OCI-LY7 (cell line): ENCODE measurements at regions not wholly inside any gene's neighbourhood (a gene's known extent, or its start where the extent isn't known, plus 50 kb on each side); places are given as distances from the start of the nearest gene placed in this dataset.

Experiments
- BruUV-seq: library from RNA; stranded (reverse); fragments of 400-500 nt; replicated peaks from 2 replicates; lab custom pipeline; 2021; lab: Mats Ljungman, UMichigan
- CTCF ChIA-PET: fragments of 300-600 bp; sonication (Branson Sonifier 250); formaldehyde crosslinking; loops from one replicate; lab custom pipeline; 2022; ENCODE audit warnings: antibody characterized with exemption; ENCODE audit not compliant: unreplicated experiment; lab: Charles Lee
- POLR2A ChIA-PET: fragments of 300-600 bp; sonication (Branson Sonifier 250); formaldehyde crosslinking; loops from one replicate; lab custom pipeline; 2022; ENCODE audit warnings: antibody characterized with exemption; lab: Charles Lee
- DNase-seq: peaks from one replicate; pipeline ENCODE4 v3.0.0-alpha.2; 2015; ENCODE audit warnings: low spot score
- H2AFZ ChIP-seq: fragments of 200-600 bp; sonication (generic), shearing (Covaris generic); 2 replicates; pipeline ENCODE4 v1.6.1; 2014; ENCODE audit warnings: mild to moderate bottlenecking, antibody characterized with exemption, low read length, moderate library complexity
- H3K27ac ChIP-seq: fragments of 200-600 bp; sonication (generic); 2 replicates; pipeline ENCODE4 v1.5.1; 2014; ENCODE audit warnings: mixed run types, low read depth, mild to moderate bottlenecking, moderate library complexity, low read length, inconsistent platforms; ENCODE audit not compliant: poor library complexity, severe bottlenecking
- H3K36me3 ChIP-seq: fragments of 200-600 bp; sonication (generic); 2 replicates; pipeline ENCODE4 v1.6.1; 2014; ENCODE audit warnings: mild to moderate bottlenecking, antibody characterized with exemption, low read length, moderate library complexity, mixed read lengths; ENCODE audit not compliant: insufficient read depth
- H3K4me1 ChIP-seq: fragments of 200-600 bp; sonication (generic); 2 replicates; pipeline ENCODE4 v1.5.1; 2014; ENCODE audit warnings: mild to moderate bottlenecking, low read length; ENCODE audit not compliant: insufficient read depth, poor library complexity, severe bottlenecking
- H3K4me2 ChIP-seq: fragments of 200-600 bp; sonication (generic); 2 replicates; pipeline ENCODE4 v1.6.1; 2014; ENCODE audit warnings: mild to moderate bottlenecking, low read length
- H3K4me3 ChIP-seq: fragments of 200-600 bp; sonication (generic); 2 replicates; pipeline ENCODE4 v1.5.1; 2014; ENCODE audit warnings: mild to moderate bottlenecking, low read depth, low read length; ENCODE audit not compliant: poor library complexity, severe bottlenecking
- H3K79me2 ChIP-seq: fragments of 200-600 bp; sonication (generic); 2 replicates; pipeline ENCODE4 v1.6.1; 2016; ENCODE audit warnings: low read depth, mild to moderate bottlenecking, low read length, moderate library complexity, mixed read lengths; ENCODE audit not compliant: insufficient read depth
- H3K9me2 ChIP-seq: fragments of 200-600 bp; sonication (generic); 2 replicates; pipeline ENCODE4 v1.6.1; 2016; ENCODE audit warnings: mild to moderate bottlenecking, low read length, mixed read lengths; ENCODE audit not compliant: insufficient read depth
- H3K9me3 ChIP-seq: fragments of 200-600 bp; sonication (generic); 2 replicates; pipeline ENCODE4 v1.6.1; 2014; ENCODE audit warnings: mild to moderate bottlenecking, mixed run types, low read length, mixed read lengths
- H4K20me1 ChIP-seq: fragments of 200-600 bp; sonication (generic); 2 replicates; pipeline ENCODE4 v1.6.1; 2014; ENCODE audit warnings: mild to moderate bottlenecking, antibody characterized with exemption, low read length, moderate library complexity, mixed read lengths; ENCODE audit not compliant: insufficient read depth
- EZH2phosphoT487 ChIP-seq: fragments of 200-600 bp; sonication (generic); IDR thresholded peaks from 2 replicates; pipeline ENCODE4 v1.6.1; 2018; ENCODE audit warnings: low read depth, borderline replicate concordance, mild to moderate bottlenecking, mixed run types, antibody characterized with exemption, low read length, moderate library complexity, mixed read lengths
- intact Hi-C: fragments of 100-400 bp; cut with micrococcal nuclease; formaldehyde crosslinking; loops from one replicate; pipeline ENCODE4 v1.10.0; 2022; ENCODE audit not compliant: unreplicated experiment
- TF ChIP-seq, protein P1 (sequence below): fragments of 200-600 bp; sonication (generic); conservative IDR thresholded peaks from 2 replicates; pipeline ENCODE4 v1.5.1; 2014; ENCODE audit warnings: mild to moderate bottlenecking, antibody characterized with exemption, low read length, moderate library complexity, mixed read lengths

DNA sequence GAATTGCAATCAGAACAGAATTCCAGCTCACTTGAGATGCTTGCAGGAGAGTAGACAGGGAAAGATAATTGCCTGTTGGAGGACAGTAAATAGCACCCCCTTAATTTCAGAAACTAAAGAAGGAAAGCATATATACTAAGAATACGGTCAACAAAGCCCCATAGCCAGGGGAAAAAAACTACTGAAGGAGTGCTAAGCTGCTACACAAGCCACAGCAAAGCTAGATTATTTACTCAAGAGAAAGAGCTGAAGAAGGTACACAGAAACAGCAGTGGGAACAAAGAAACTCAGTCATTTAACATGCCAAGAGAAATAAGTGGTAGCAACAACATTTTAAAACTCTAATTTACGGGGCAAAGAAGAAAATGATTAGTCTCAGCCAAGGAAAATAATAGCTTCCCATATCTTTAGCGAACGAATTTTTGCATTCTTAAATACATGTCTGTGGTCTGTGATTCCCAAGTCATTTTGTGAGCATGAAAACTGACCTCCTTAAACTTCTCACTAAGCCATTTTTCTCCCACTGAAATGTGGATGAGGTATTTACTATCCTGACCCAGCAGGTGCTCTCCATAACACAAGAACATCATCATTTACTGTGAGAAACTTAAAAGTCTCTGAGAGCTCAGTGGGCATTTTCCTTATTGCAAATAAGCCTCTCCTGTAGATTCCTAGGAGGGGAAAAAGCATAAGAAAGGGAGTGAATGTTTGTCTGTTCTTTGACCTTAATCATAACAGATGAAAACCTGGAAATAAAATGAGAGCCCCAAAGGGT is 196.0 kb downstream of the PAX3 start:
- BruUV-seq, result no TSS peak
- H3K4me1 ChIP-seq, result no peaks in the 10 kb centered on the region
- no peak for TF ChIP-seq EZH2phosphoT487
- TF ChIP-seq, protein P1, sequence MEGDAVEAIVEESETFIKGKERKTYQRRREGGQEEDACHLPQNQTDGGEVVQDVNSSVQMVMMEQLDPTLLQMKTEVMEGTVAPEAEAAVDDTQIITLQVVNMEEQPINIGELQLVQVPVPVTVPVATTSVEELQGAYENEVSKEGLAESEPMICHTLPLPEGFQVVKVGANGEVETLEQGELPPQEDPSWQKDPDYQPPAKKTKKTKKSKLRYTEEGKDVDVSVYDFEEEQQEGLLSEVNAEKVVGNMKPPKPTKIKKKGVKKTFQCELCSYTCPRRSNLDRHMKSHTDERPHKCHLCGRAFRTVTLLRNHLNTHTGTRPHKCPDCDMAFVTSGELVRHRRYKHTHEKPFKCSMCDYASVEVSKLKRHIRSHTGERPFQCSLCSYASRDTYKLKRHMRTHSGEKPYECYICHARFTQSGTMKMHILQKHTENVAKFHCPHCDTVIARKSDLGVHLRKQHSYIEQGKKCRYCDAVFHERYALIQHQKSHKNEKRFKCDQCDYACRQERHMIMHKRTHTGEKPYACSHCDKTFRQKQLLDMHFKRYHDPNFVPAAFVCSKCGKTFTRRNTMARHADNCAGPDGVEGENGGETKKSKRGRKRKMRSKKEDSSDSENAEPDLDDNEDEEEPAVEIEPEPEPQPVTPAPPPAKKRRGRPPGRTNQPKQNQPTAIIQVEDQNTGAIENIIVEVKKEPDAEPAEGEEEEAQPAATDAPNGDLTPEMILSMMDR, result no peak
- H3K9me2 ChIP-seq, result no peaks in the 10 kb centered on the region
- POLR2A ChIA-PET, result interaction anchor here (0.6 to 1.0 kb wide), 4 partner anchors 11 to 1204 kb away, joined by 3 to 5 read pairs (median 4); no protein-coding TSS in a partner anchor
- H3K4me2 ChIP-seq, result no peak overlapping the region
- H3K79me2 ChIP-seq, result no peaks in the 10 kb centered on the region
- no peaks in the 10 kb centered on the region for H4K20me1 ChIP-seq
- DNase-seq, result no peak
- no peak overlapping the region for H3K4me3 ChIP-seq
- no peaks in the 10 kb centered on the region for H3K9me3 ChIP-seq
- intact Hi-C loops, result no loop called here
- CTCF ChIA-PET, result no interaction called here
- H3K36me3 ChIP-seq, result no peaks in the 10 kb centered on the region
- no peak overlapping the region for H3K27ac ChIP-seq
- no peak overlapping the region for H2AFZ ChIP-seq

DNA sequence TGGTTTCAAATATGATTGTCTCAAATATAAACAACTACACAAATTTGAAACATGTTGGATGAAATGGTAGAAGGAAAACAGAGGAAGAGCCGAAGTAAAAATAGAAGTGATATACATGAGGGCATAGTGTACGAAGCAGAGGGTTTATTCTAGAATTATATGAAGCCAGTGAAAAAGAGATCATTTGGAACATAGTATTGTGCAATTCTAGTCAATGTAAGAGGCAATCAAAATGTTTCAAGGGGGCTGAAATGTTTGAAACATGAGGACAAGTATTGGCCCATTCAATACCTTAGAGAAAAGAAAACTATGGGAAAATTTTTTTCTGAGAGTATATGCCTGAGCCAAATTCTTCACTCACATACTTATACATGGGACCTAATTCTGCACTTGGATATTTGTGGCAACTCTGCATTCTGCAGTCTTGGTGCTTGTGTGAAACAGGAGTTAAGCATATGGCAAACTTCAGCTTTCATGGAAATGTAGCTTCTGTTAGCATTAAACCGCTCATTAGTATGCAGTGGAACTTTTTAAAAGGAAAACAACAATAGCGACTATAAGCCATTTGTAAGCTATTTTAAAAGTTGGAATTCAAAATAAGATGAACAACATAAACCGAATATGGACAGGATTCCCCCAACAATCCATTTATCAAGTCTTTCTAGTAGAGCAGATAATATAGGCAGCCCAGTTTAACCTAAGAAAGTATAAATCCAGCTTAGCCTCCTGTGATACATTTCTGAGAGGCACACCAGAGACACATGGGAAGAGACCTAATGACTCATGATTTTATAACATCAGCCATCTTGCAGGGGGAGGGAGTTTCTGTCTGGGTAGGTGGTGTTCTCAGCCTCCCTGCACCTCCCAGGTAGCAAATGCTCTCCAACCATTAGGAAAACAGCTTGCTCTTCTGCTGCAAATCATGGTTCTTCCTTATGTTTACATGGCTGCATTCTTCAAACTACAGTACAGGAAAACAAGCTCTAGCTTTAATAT is 197.8 kb downstream of the PAX3 start:
- no TSS peak for BruUV-seq
- POLR2A ChIA-PET, result interaction anchor here (0.8 kb wide), 1 partner anchor 18 kb away, joined by 3 read pairs; no protein-coding TSS in a partner anchor
- Histone ChIP-seq H3K4me3 (no peak overlapping the region), H3K4me2 (no peak overlapping the region), H3K9me3 (no peaks in the 10 kb centered on the region), H2AFZ (no peak overlapping the region), H4K20me1 (no peaks in the 10 kb centered on the region), H3K36me3 (no peaks in the 10 kb centered on the region), H3K9me2 (no peaks in the 10 kb centered on the region), H3K79me2 (no peaks in the 10 kb centered on the region), H3K27ac (no peak overlapping the region), H3K4me1 (no peaks in the 10 kb centered on the region)
- intact Hi-C loops, result no loop called here
- no peak for DNase-seq
- CTCF ChIA-PET, result no interaction called here
- TF ChIP-seq, protein P1, result no peak
- no peak for TF ChIP-seq EZH2phosphoT487
